C4-2B (cell line): ENCODE measurements at regions not wholly inside any gene's neighbourhood (a gene's known extent, or its start where the extent isn't known, plus 50 kb on each side); places are given as distances from the start of the nearest gene placed in this dataset.

ENCODE experiments used
- CTCF ChIP-seq: fragments of 450-650 bp; conservative IDR thresholded peaks from 2 replicates; pipeline ENCODE4 v1.5.1; 2017; ENCODE audit warnings: mild to moderate bottlenecking
- ZFX ChIP-seq: fragments of 450-650 bp; IDR thresholded peaks from 2 replicates; pipeline ENCODE4 v1.6.1; 2017

- TF ChIP-seq CTCF: no peak
- no peak for TF ChIP-seq ZFX
Measured at GRCh38 chr12:28891126-28891525, 258.0 kb upstream of the FAR2 start.
